ENCODE measurements at regions not wholly inside any gene's neighbourhood (a gene's known extent, or its start where the extent isn't known, plus 50 kb on each side); places are given as distances from the start of the nearest gene placed in this dataset.

DNA sequence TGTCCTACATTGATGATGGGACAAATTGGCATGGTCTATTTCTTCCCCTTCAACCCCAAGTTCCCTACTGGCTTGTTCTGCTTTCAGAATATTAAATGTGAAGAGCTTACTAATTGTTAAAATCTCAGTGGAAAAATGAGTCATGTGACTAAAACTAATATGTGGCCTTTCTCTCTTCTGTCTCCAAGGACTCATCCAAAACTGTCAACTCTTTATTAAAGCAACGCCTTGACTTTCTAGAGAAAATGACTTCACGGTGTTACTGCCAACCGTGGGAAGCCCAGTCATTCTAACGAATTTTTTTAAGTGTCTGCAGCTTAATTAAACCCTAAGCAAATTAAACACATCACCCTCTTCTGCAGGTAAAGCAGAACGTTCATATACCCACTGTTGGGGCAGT, 431.6 kb downstream of the DTWD2 start:
- H3K27ac Mint-ChIP-seq = no peak overlapping the region
- no peaks in the 10 kb centered on the region for H4K20me1 ChIP-seq (ENCODE audit: low read depth)
- peak overlapping the region; percentile 54 for H2AFZ ChIP-seq (replicated peaks)
- TF ChIP-seq, protein P1, sequence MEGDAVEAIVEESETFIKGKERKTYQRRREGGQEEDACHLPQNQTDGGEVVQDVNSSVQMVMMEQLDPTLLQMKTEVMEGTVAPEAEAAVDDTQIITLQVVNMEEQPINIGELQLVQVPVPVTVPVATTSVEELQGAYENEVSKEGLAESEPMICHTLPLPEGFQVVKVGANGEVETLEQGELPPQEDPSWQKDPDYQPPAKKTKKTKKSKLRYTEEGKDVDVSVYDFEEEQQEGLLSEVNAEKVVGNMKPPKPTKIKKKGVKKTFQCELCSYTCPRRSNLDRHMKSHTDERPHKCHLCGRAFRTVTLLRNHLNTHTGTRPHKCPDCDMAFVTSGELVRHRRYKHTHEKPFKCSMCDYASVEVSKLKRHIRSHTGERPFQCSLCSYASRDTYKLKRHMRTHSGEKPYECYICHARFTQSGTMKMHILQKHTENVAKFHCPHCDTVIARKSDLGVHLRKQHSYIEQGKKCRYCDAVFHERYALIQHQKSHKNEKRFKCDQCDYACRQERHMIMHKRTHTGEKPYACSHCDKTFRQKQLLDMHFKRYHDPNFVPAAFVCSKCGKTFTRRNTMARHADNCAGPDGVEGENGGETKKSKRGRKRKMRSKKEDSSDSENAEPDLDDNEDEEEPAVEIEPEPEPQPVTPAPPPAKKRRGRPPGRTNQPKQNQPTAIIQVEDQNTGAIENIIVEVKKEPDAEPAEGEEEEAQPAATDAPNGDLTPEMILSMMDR (IDR thresholded peaks at IDR 0.05) = no peak
- TF ChIP-seq EZH2 (IDR thresholded peaks at IDR 0.05) (no peak), EZH2phosphoT487 (IDR thresholded peaks at IDR 0.05) (no peak)
- no peaks in the 10 kb centered on the region for H3K4me1 ChIP-seq
- no peaks in the 10 kb centered on the region for H3K27me3 Mint-ChIP-seq (ENCODE audit: insufficient read depth, low read depth)
- DNase-seq (ENCODE audit: low spot score) = no peak
- H3K79me2 ChIP-seq (ENCODE audit: low read depth) = no peaks in the 10 kb centered on the region
- no peaks in the 10 kb centered on the region for H3K36me3 ChIP-seq
- no peak overlapping the region for H3K9ac ChIP-seq
- H3K27me3 ChIP-seq = no peaks in the 10 kb centered on the region
- H3K4me2 ChIP-seq = no peak overlapping the region
- H3F3A ChIP-seq (ENCODE audit: low read depth) = no peaks in the 10 kb centered on the region
- H3K27ac ChIP-seq = no peak overlapping the region
- H3K36me3 Mint-ChIP-seq = no peaks in the 10 kb centered on the region
- no peak overlapping the region for H3K4me3 ChIP-seq
- no peaks in the 10 kb centered on the region for H3K9me3 Mint-ChIP-seq
- no peaks in the 10 kb centered on the region for H3K9me3 ChIP-seq (ENCODE audit: low read depth)
- H3K4me3 Mint-ChIP-seq = no peak overlapping the region
- no peaks in the 10 kb centered on the region for H3K4me1 Mint-ChIP-seq

- no peaks in the 10 kb centered on the region for H4K20me1 ChIP-seq (ENCODE audit: low read depth)
- no peaks in the 10 kb centered on the region for H3K79me2 ChIP-seq (ENCODE audit: low read depth)
- Mint-ChIP-seq H3K36me3 (no peaks in the 10 kb centered on the region), H3K9me3 (no peaks in the 10 kb centered on the region), H3K4me3 (no peak overlapping the region), H3K27ac (no peak overlapping the region), H3K4me1 (no peaks in the 10 kb centered on the region), H3K27me3 (ENCODE audit: insufficient read depth, low read depth) (no peaks in the 10 kb centered on the region)
- no peak overlapping the region for H3K4me3 ChIP-seq
- no peak overlapping the region for H3K27ac ChIP-seq
- no peaks in the 10 kb centered on the region for H3K36me3 ChIP-seq
- TF ChIP-seq, protein P1 (IDR thresholded peaks at IDR 0.05) = no peak
- TF ChIP-seq EZH2phosphoT487 (IDR thresholded peaks at IDR 0.05) = no peak
- TF ChIP-seq EZH2 (IDR thresholded peaks at IDR 0.05) = no peak
- no peaks in the 10 kb centered on the region for H3K27me3 ChIP-seq
- no peaks in the 10 kb centered on the region for H3F3A ChIP-seq (ENCODE audit: low read depth)
- no peak overlapping the region for H3K9ac ChIP-seq
- no peaks in the 10 kb centered on the region for H3K4me1 ChIP-seq
- no peak overlapping the region for H2AFZ ChIP-seq (replicated peaks)
- no peak overlapping the region for H3K4me2 ChIP-seq
- no peak for DNase-seq (ENCODE audit: low spot score)
- no peaks in the 10 kb centered on the region for H3K9me3 ChIP-seq (ENCODE audit: low read depth)
Measured at GRCh38 chr5:118555727-118556126, 432.6 kb downstream of the DTWD2 start.

DNA sequence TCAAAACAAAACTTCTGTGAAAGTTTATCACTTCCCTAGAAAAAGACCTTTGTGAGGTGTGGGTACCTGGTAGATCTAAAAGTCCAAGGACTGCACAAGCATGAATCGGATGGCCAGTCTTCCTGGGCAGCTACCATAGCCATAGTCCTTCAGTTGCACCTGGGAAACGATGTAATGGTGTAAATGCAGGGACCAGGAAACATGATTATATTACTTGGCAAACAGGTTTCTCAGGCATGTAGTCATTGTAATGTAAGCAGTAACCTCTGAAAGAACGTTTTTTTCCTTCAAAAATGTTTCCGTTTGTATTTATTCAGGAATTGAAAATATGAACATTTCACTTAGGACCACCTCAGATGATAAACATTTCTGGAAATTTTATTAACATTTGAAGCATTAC, 433.4 kb downstream of the DTWD2 start:
- no peak for DNase-seq (ENCODE audit: low spot score)
- no peaks in the 10 kb centered on the region for H3K4me1 Mint-ChIP-seq

More for the DNA sequence above, 433.4 kb downstream of the DTWD2 start:
- H3K36me3 ChIP-seq = no peaks in the 10 kb centered on the region
- no peaks in the 10 kb centered on the region for H3K9me3 ChIP-seq (ENCODE audit: low read depth)
- Mint-ChIP-seq H3K4me3 (no peak overlapping the region), H3K36me3 (no peaks in the 10 kb centered on the region), H3K27ac (no peak overlapping the region), H3K9me3 (no peaks in the 10 kb centered on the region), H3K27me3 (ENCODE audit: insufficient read depth, low read depth) (no peaks in the 10 kb centered on the region)
- H3K4me3 ChIP-seq = no peak overlapping the region
- no peaks in the 10 kb centered on the region for H3K79me2 ChIP-seq (ENCODE audit: low read depth)
- no peaks in the 10 kb centered on the region for H3K27me3 ChIP-seq
- no peak overlapping the region for H3K4me2 ChIP-seq
- H2AFZ ChIP-seq (replicated peaks) = no peak overlapping the region
- H4K20me1 ChIP-seq (ENCODE audit: low read depth) = no peaks in the 10 kb centered on the region
- H3K4me1 ChIP-seq = no peaks in the 10 kb centered on the region
- no peak overlapping the region for H3K27ac ChIP-seq
- TF ChIP-seq EZH2phosphoT487 (IDR thresholded peaks at IDR 0.05) (no peak), EZH2 (IDR thresholded peaks at IDR 0.05) (no peak)
- TF ChIP-seq, protein P1 (IDR thresholded peaks at IDR 0.05) = no peak
- no peaks in the 10 kb centered on the region for H3F3A ChIP-seq (ENCODE audit: low read depth)
- H3K9ac ChIP-seq = no peak overlapping the region

All from neural progenitor cell (in vitro differentiated cells).